Thyroid gland (tissue), 4 donors: ENCODE measurements at regions not wholly inside any gene's neighbourhood (a gene's known extent, or its start where the extent isn't known, plus 50 kb on each side); places are given as distances from the start of the nearest gene placed in this dataset.

Experiments
- DNase-seq, 2 donors: peaks; one replicate each; pipeline ENCODE4 v3.0.0-alpha.2; 2019
- H3K27ac ChIP-seq, 3 donors: fragments of 200-600 bp; sonication (generic); 1 replicate in 2 of 3; 2 replicates in 1 of 3; pipeline ENCODE4 v1.5.1; 2016 to 2019; ENCODE audit warnings: mild to moderate bottlenecking in 1 of 3, moderate library complexity in 1 of 3
- H3K27me3 ChIP-seq: fragments of 200-600 bp; sonication (generic); one replicate; pipeline ENCODE4 v1.5.1; 2019
- H3K36me3 ChIP-seq, 2 donors: fragments of 200-600 bp; sonication (generic); one replicate each; pipeline ENCODE4 v1.5.1; 2016 to 2019
- H3K4me1 ChIP-seq, 2 donors: fragments of 200-600 bp; sonication (generic); one replicate each; pipeline ENCODE4 v1.5.1; 2017 to 2019
- H3K4me3 ChIP-seq, 3 donors: fragments of 200-600 bp; sonication (generic); replicated peaks in 1 of 3; 1 replicate in 2 of 3; 2 replicates in 1 of 3; pipeline ENCODE4 v1.5.1; 2016; ENCODE audit warnings: mild to moderate bottlenecking in 1 of 3
- H3K9me3 ChIP-seq: fragments of 200-600 bp; sonication (generic); one replicate; pipeline ENCODE4 v1.5.1; 2017
- POLR2A ChIP-seq, 2 donors: fragments of 450-650 bp; IDR thresholded peaks; one replicate each; pipeline ENCODE4 v1.6.1; 2017; ENCODE audit warnings: antibody characterized with exemption in 2 of 2, mild to moderate bottlenecking in 2 of 2, moderate library complexity in 1 of 2
- WGBS, 2 donors: methylation state at CpG; one replicate each; pipeline ENCODE4 v1.1.5; 2017; 5-methylcytosine and 5-hydroxymethylcytosine counted together
- intact Hi-C: fragments of 100-400 bp; cut with DNase I; formaldehyde crosslinking; loops from one replicate; pipeline ENCODE4 v1.15.1; 2023
- TF ChIP-seq, protein P1 (sequence below), 6 experiments: fragments of 200-600 bp in 3 of 6; fragments of 450-650 bp in 3 of 6; sonication (generic) in 3 of 6; IDR thresholded peaks; one replicate each; pipeline ENCODE4 v1.5.1; 2016 to 2019; ENCODE audit warnings: antibody characterized with exemption in 6 of 6, mild to moderate bottlenecking in 2 of 6, inconsistent platforms in 1 of 6, moderate library complexity in 1 of 6

DNA sequence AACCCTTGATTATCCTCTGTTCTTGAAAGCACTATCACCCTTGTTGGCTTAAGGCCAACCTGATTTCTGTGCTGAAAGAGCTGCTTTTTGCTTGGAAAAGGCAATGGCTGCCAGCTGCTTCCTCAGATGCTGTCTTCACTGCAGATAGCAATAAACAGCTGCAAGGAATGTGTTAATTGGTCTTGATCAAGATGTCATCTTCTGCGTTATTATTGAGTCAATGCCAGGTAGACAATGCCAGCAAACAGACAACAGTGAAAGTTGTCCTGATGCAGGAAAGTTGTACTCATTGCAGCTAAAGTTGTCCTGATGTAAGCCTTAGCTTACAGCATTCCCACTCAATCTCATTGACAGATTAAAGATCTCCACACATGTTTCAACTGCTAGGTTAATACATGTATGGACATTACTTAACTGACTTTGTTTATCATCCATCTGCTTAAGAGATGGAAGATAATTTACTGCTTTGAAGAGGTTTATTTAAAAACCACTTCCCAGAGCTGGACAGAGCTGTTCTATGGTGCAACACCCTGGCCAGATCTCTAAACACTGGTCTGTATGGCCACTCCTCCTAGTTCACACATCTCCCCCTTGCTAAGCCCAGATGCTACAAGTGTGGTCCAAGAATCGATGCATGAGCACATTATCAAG lies 251.0 kb upstream of the MCTP2 start:
- Histone ChIP-seq H3K4me1 (no peaks in the 10 kb centered on the region), H3K4me3 (no peak overlapping the region), H3K9me3 (no peaks in the 10 kb centered on the region), H3K36me3 (no peaks in the 10 kb centered on the region), H3K27ac (no peak overlapping the region), H3K27me3 (no peaks in the 10 kb centered on the region)
- 30 to 49% methylated on average over 2 of the region's 2 CpGs for WGBS, 2 donors
- intact Hi-C loops, result no loop called here
- TF ChIP-seq POLR2A (IDR thresholded peaks at IDR 0.05), result no peak
- TF ChIP-seq, protein P1, sequence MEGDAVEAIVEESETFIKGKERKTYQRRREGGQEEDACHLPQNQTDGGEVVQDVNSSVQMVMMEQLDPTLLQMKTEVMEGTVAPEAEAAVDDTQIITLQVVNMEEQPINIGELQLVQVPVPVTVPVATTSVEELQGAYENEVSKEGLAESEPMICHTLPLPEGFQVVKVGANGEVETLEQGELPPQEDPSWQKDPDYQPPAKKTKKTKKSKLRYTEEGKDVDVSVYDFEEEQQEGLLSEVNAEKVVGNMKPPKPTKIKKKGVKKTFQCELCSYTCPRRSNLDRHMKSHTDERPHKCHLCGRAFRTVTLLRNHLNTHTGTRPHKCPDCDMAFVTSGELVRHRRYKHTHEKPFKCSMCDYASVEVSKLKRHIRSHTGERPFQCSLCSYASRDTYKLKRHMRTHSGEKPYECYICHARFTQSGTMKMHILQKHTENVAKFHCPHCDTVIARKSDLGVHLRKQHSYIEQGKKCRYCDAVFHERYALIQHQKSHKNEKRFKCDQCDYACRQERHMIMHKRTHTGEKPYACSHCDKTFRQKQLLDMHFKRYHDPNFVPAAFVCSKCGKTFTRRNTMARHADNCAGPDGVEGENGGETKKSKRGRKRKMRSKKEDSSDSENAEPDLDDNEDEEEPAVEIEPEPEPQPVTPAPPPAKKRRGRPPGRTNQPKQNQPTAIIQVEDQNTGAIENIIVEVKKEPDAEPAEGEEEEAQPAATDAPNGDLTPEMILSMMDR (IDR thresholded peaks at IDR 0.05), result no peak
- no peak for DNase-seq

DNA sequence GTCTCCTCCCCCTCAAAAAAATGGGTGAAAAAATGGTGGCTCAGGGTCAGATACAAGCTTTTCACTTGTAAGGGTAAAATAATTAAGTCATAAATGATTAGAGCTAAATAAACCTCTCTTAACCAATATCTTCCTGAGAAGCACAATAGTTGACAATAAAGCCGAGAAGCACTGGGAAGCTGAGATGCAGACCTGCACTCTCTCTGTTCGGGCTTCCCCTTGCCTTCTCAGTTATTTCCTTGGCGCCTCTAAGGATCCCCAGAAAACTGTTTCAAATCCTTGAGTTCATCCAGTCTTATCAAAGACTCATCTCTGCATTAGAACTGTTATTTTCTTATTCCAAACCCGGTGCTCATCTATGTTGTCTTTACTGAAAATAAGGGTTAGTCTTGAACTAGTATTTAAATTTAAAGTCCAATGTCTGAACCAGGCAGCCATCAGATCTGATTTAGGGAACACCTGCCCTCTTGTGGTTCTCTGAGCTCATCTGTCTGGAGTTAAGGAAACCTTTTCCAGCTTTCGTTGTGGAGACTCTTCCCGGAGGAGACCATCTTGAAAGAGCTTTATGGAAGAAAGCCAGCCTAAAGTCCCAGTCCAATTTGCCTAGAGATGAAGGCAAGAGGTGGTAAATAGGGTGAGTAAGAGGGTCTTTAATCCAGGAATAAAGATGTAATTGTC lies 256.4 kb upstream of the MCTP2 start:
- DNase-seq, result peak; percentile 5 to 6

DNA sequence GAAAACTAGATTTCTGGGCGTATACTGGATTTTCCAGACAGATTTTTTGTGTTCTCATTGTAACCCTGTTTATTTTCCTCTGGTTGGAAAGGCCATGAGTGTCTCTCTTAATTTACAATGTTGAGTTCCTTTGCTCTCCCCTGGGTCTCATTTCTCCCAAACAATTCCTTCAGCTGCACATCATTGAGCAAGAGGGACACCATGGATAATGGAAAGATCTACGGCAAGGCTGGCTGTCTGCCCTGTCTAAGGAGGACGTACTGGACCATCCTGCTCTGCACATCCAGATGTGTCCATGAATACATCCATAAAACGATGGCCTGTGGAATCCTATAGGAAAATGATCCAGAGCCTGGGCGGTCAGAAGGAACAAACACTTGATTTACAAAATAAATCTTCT lies 258.1 kb upstream of the MCTP2 start:
- H3K27ac ChIP-seq, result no peak overlapping the region
- H3K27me3 ChIP-seq, result no peaks in the 10 kb centered on the region
- H3K9me3 ChIP-seq, result no peaks in the 10 kb centered on the region
- no peak for DNase-seq
- TF ChIP-seq, protein P1 (IDR thresholded peaks at IDR 0.05), result no peak
- no peak for TF ChIP-seq POLR2A (IDR thresholded peaks at IDR 0.05)
- 72 to 81% methylated on average over 5 of the region's 5 CpGs for WGBS, 2 donors
- intact Hi-C loops, result no loop called here
- no peaks in the 10 kb centered on the region for H3K36me3 ChIP-seq
- H3K4me1 ChIP-seq, result no peaks in the 10 kb centered on the region
- no peak overlapping the region for H3K4me3 ChIP-seq

More for the DNA sequence above, 256.4 kb upstream of the MCTP2 start:
- intact Hi-C loops, result no loop called here
- H3K9me3 ChIP-seq, result no peaks in the 10 kb centered on the region
- H3K27ac ChIP-seq, result no peak overlapping the region
- no peaks in the 10 kb centered on the region for H3K27me3 ChIP-seq
- H3K36me3 ChIP-seq, result no peaks in the 10 kb centered on the region
- H3K4me1 ChIP-seq, result no peaks in the 10 kb centered on the region
- H3K4me3 ChIP-seq, result no peak overlapping the region
- TF ChIP-seq POLR2A (IDR thresholded peaks at IDR 0.05), result no peak
- TF ChIP-seq, protein P1 (IDR thresholded peaks at IDR 0.05), result peak in 3 of 6 experiments; percentile 18 to 50 (median 37)
- WGBS, 2 donors, result 51 to 53% methylated on average over 6 of the region's 6 CpGs

DNA sequence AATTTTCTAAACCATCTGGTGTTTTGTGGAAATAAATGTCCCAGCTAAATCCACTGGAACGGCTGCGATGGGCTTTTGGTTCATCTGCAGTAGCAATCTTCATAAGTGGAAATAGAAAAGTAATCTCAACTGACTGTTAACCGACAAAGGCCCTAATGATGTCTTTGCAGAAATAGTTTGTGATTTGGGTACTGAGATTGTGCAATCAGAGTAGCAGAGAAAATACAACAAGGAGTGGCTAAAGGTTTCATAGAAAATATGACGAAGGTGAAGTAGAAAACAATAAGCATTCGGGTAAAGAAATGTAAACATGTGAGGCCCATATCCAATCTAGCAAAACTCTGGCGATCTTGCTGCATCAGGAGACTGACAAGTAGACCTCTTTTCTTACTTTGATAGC lies 262.6 kb upstream of the MCTP2 start:
- whole genome bisulfite sequencing, 2 donors, result 76 to 82% methylated on average over 6 of the region's 6 CpGs
- no peaks in the 10 kb centered on the region for H3K9me3 ChIP-seq
- DNase-seq, result no peak
- no peaks in the 10 kb centered on the region for H3K27me3 ChIP-seq
- H3K27ac ChIP-seq, result no peak overlapping the region
- no peaks in the 10 kb centered on the region for H3K36me3 ChIP-seq
- no peak overlapping the region for H3K4me3 ChIP-seq
- H3K4me1 ChIP-seq, result no peaks in the 10 kb centered on the region
- TF ChIP-seq POLR2A (IDR thresholded peaks at IDR 0.05), result no peak
- TF ChIP-seq, protein P1 (IDR thresholded peaks at IDR 0.05), result no peak
- intact Hi-C loops, result no loop called here

DNA sequence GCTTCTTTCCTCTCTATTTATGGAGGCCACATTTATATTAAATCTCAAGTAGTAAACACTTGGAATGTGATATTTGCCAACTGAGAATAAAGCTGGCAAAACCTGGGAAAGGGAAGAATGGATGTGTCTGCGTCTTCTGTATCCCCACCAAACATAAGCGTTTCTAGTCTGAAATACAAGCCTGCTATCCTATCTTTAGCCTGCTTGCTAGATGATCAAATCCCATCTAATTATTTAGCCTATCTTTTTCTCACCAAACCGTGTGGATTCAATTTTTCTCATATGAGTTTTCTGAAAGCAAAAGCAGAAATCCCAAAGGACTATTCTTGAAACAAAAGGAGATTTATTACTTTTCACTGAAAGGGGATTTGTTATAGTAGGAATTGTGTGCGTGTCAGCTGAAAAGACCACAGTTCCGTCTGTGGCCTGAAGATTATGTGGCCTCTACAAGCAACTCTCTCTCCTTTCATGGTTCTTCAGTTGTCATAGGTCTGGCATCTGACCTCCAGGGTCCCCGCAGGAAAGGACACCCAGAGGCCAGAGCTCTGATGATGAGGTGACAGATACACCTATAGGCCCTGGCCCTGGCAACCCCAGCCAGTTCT lies 266.0 kb upstream of the MCTP2 start:
- 83 to 88% methylated on average over 6 of the region's 6 CpGs for WGBS, 2 donors
- TF ChIP-seq, protein P1 (IDR thresholded peaks at IDR 0.05), result no peak
- TF ChIP-seq POLR2A (IDR thresholded peaks at IDR 0.05), result no peak

More for the DNA sequence above, 266.0 kb upstream of the MCTP2 start:
- DNase-seq, result no peak
- Histone ChIP-seq H3K27me3 (no peaks in the 10 kb centered on the region), H3K27ac (no peak overlapping the region), H3K9me3 (no peaks in the 10 kb centered on the region), H3K4me3 (no peak overlapping the region), H3K4me1 (no peaks in the 10 kb centered on the region), H3K36me3 (no peaks in the 10 kb centered on the region)
- intact Hi-C loops, result no loop called here
